ENCODE measurements at regions not wholly inside any gene's neighbourhood (a gene's known extent, or its start where the extent isn't known, plus 50 kb on each side); places are given as distances from the start of the nearest gene placed in this dataset.

DNA sequence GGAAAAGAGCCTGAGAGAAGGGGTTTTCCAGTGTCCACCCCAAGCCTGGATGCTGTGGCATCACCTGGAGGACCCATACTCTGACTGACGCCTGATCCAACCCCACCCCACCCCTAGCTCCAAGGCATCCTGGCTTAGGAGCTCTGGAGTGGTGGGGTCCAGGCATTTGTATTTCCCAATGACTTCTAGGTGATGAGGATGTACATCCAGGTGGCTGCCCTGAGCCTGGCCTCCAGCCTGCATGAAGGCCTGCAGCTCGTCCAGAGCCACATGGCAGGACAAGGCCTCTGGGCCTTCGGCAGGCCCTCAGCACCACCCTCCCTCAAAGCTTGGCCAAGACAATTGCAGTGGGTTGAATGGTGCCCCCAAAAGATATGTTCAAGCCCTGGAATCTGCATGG, 347.5 kb downstream of the C16orf95 start (continued):
- TF ChIP-seq, protein P1, sequence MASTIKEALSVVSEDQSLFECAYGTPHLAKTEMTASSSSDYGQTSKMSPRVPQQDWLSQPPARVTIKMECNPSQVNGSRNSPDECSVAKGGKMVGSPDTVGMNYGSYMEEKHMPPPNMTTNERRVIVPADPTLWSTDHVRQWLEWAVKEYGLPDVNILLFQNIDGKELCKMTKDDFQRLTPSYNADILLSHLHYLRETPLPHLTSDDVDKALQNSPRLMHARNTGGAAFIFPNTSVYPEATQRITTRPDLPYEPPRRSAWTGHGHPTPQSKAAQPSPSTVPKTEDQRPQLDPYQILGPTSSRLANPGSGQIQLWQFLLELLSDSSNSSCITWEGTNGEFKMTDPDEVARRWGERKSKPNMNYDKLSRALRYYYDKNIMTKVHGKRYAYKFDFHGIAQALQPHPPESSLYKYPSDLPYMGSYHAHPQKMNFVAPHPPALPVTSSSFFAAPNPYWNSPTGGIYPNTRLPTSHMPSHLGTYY (CRISPR knock-in tag; IDR thresholded peaks at IDR 0.05), result no peak
- TF ChIP-seq, protein P2, sequence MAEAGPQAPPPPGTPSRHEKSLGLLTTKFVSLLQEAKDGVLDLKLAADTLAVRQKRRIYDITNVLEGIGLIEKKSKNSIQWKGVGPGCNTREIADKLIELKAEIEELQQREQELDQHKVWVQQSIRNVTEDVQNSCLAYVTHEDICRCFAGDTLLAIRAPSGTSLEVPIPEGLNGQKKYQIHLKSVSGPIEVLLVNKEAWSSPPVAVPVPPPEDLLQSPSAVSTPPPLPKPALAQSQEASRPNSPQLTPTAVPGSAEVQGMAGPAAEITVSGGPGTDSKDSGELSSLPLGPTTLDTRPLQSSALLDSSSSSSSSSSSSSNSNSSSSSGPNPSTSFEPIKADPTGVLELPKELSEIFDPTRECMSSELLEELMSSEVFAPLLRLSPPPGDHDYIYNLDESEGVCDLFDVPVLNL (CRISPR knock-in tag; IDR thresholded peaks at IDR 0.05; ENCODE audit: borderline replicate concordance, low read depth), result no peak
- TF ChIP-seq NFYB (CRISPR knock-in tag; conservative IDR thresholded peaks at IDR 0.05; ENCODE audit: low read depth), result no peak
- TF ChIP-seq, protein P3, sequence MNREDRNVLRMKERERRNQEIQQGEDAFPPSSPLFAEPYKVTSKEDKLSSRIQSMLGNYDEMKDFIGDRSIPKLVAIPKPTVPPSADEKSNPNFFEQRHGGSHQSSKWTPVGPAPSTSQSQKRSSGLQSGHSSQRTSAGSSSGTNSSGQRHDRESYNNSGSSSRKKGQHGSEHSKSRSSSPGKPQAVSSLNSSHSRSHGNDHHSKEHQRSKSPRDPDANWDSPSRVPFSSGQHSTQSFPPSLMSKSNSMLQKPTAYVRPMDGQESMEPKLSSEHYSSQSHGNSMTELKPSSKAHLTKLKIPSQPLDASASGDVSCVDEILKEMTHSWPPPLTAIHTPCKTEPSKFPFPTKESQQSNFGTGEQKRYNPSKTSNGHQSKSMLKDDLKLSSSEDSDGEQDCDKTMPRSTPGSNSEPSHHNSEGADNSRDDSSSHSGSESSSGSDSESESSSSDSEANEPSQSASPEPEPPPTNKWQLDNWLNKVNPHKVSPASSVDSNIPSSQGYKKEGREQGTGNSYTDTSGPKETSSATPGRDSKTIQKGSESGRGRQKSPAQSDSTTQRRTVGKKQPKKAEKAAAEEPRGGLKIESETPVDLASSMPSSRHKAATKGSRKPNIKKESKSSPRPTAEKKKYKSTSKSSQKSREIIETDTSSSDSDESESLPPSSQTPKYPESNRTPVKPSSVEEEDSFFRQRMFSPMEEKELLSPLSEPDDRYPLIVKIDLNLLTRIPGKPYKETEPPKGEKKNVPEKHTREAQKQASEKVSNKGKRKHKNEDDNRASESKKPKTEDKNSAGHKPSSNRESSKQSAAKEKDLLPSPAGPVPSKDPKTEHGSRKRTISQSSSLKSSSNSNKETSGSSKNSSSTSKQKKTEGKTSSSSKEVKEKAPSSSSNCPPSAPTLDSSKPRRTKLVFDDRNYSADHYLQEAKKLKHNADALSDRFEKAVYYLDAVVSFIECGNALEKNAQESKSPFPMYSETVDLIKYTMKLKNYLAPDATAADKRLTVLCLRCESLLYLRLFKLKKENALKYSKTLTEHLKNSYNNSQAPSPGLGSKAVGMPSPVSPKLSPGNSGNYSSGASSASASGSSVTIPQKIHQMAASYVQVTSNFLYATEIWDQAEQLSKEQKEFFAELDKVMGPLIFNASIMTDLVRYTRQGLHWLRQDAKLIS (CRISPR knock-in tag; IDR thresholded peaks at IDR 0.05; ENCODE audit: borderline replicate concordance), result no peak
- TF ChIP-seq CBFB (CRISPR knock-in tag; IDR thresholded peaks at IDR 0.05; ENCODE audit: low read depth), result no peak
- no peak for TF ChIP-seq GABPB1 (CRISPR knock-in tag; IDR thresholded peaks at IDR 0.05)
- no peak for TF ChIP-seq MYBL2 (CRISPR knock-in tag; IDR thresholded peaks at IDR 0.05)
- TF ChIP-seq GRHL2 (CRISPR knock-in tag; IDR thresholded peaks at IDR 0.05; ENCODE audit: insufficient replicate concordance, severe bottlenecking), result no peak
- no peak for TF ChIP-seq FOXK1 (CRISPR knock-in tag; IDR thresholded peaks at IDR 0.05)
- TF ChIP-seq ELF4 (CRISPR knock-in tag; IDR thresholded peaks at IDR 0.05; ENCODE audit: low read depth), result no peak

GRCh38 chr16:86970279-86970678, 346.9 kb downstream of the C16orf95 start:
- DNase-seq (ENCODE audit: low spot score) (no peak), ATAC-seq (no peak)
- no peak overlapping the region for H3K27ac Mint-ChIP-seq
- H3K9me3 Mint-ChIP-seq, result peaks cover 27% of the 10 kb centered on the region
- no peaks in the 10 kb centered on the region for H3K36me3 Mint-ChIP-seq
- ChIA-PET POLR2A (no interaction called here), CTCF (no interaction called here)
- H3K4me3 Mint-ChIP-seq, result no peak overlapping the region
- H3K4me1 Mint-ChIP-seq, result no peaks in the 10 kb centered on the region
- H3K27me3 Mint-ChIP-seq (ENCODE audit: low read depth), result peaks cover 9% of the 10 kb centered on the region
- TF ChIP-seq FOXJ3 (CRISPR knock-in tag; IDR thresholded peaks at IDR 0.05; ENCODE audit: borderline replicate concordance), result no peak
- no peak for TF ChIP-seq ZNF138 (CRISPR knock-in tag; conservative IDR thresholded peaks at IDR 0.05)
- TF ChIP-seq ETV6 (CRISPR knock-in tag; IDR thresholded peaks at IDR 0.05), result no peak
- TF ChIP-seq, protein P3 (CRISPR knock-in tag; IDR thresholded peaks at IDR 0.05; ENCODE audit: borderline replicate concordance), result no peak
- TF ChIP-seq ZNF425 (CRISPR knock-in tag; conservative IDR thresholded peaks at IDR 0.05), result no peak
- no peak for TF ChIP-seq NR3C1 (CRISPR knock-in tag; conservative IDR thresholded peaks at IDR 0.05; ENCODE audit: low read depth)
- no peak for TF ChIP-seq TP53 (CRISPR knock-in tag; IDR thresholded peaks at IDR 0.05)
- no peak for TF ChIP-seq TEAD4 (CRISPR knock-in tag; IDR thresholded peaks at IDR 0.05)
- no peak for TF ChIP-seq IRF2 (CRISPR knock-in tag; IDR thresholded peaks at IDR 0.05; ENCODE audit: borderline replicate concordance, low read depth)
- TF ChIP-seq FOXK1 (CRISPR knock-in tag; IDR thresholded peaks at IDR 0.05), result no peak
- TF ChIP-seq USF2 (CRISPR knock-in tag; IDR thresholded peaks at IDR 0.05), result no peak
- no peak for TF ChIP-seq ZNF396 (CRISPR knock-in tag; IDR thresholded peaks at IDR 0.05; ENCODE audit: borderline replicate concordance)
- no peak for TF ChIP-seq CTCF (IDR thresholded peaks at IDR 0.05)
- TF ChIP-seq ZBTB21 (CRISPR knock-in tag; IDR thresholded peaks at IDR 0.05; ENCODE audit: borderline replicate concordance), result no peak
